SK-N-SH (cell line): ENCODE measurements at regions not wholly inside any gene's neighbourhood (a gene's known extent, or its start where the extent isn't known, plus 50 kb on each side); places are given as distances from the start of the nearest gene placed in this dataset.

Source experiments
- CTCF ChIA-PET: fragments of 300-600, 350-600 bp; formaldehyde crosslinking; extraction: SDS; loops from one replicate; lab custom pipeline; 2021; lab: Yijun Ruan, JAX
- POLR2A ChIA-PET: fragments of 350-600 bp; sonication (Branson Sonifier 250); formaldehyde crosslinking; extraction: SDS; loops from one replicate; lab custom pipeline; 2020; ENCODE audit warnings: antibody characterized with exemption, inconsistent platforms; lab: Yijun Ruan, JAX
- DNase-seq: peaks from one replicate; pipeline ENCODE4 v3.0.0; 2012
- H2AFZ ChIP-seq: fragments of 200-600 bp; sonication (generic); 2 replicates; pipeline ENCODE4 v1.8.1; 2016; ENCODE audit warnings: antibody characterized with exemption, mild to moderate bottlenecking, low read depth
- H3F3A ChIP-seq: fragments of 200-600 bp; sonication (generic); replicated peaks from 2 replicates; pipeline ENCODE3; 2016; ENCODE audit warnings: antibody characterized with exemption, mild to moderate bottlenecking; ENCODE audit not compliant: insufficient read depth
- H3K27ac ChIP-seq, 2 experiments: fragments of 200-500 bp in 1 of 2; fragments of 200-600 bp in 1 of 2; sonication (Bioruptor generic) in 1 of 2; sonication (generic), shearing (Covaris generic) in 1 of 2; 2 replicates each; pipeline versions ENCODE4 v1.5.1 to v1.6.1; 2014 to 2016; ENCODE audit warnings: low read depth in 2 of 2, inconsistent platforms in 1 of 2, low read length in 1 of 2, mild to moderate bottlenecking in 1 of 2, mixed read lengths in 1 of 2
- H3K27me3 ChIP-seq: fragments of 200-600 bp; sonication (generic), shearing (Covaris generic); 2 replicates; pipeline ENCODE4 v1.6.1; 2016; ENCODE audit warnings: mixed run types; ENCODE audit not compliant: insufficient read depth
- H3K36me3 ChIP-seq, 2 experiments: fragments of 200-500 bp in 1 of 2; fragments of 200-600 bp in 1 of 2; sonication (Bioruptor generic) in 1 of 2; sonication (generic) in 1 of 2; replicated peaks in 1 of 2; 2 replicates each; pipeline versions ENCODE3 to v1.5.1; 2014 to 2016; ENCODE audit warnings: low read length in 1 of 2, mild to moderate bottlenecking in 1 of 2; ENCODE audit not compliant: insufficient read depth in 2 of 2, control insufficient read depth in 1 of 2
- H3K4me1 ChIP-seq, 2 experiments: fragments of 200-500 bp in 1 of 2; fragments of 200-600 bp in 1 of 2; sonication (Bioruptor generic) in 1 of 2; sonication (generic), shearing (Covaris generic) in 1 of 2; 2 replicates each; pipeline versions ENCODE4 v1.5.1 to v1.6.1; 2014 to 2016; ENCODE audit warnings: low read depth in 1 of 2, low read length in 1 of 2, mixed run types in 1 of 2; ENCODE audit not compliant: insufficient read depth in 2 of 2, control insufficient read depth in 1 of 2
- H3K4me2 ChIP-seq: fragments of 200-600 bp; sonication (generic), shearing (Covaris generic); 2 replicates; pipeline ENCODE4 v1.6.1; 2017; ENCODE audit warnings: mixed run types
- H3K4me3 ChIP-seq, 2 experiments: fragments of 200-500 bp in 1 of 2; fragments of 200-600 bp in 1 of 2; sonication (Bioruptor generic) in 1 of 2; sonication (generic), shearing (Covaris generic) in 1 of 2; 2 replicates each; pipeline versions ENCODE4 v1.5.1 to v1.8.1; 2014 to 2016; ENCODE audit warnings: low read depth in 2 of 2, inconsistent platforms in 1 of 2, low read length in 1 of 2, mild to moderate bottlenecking in 1 of 2, mixed read lengths in 1 of 2, moderate library complexity in 1 of 2
- H3K79me2 ChIP-seq: fragments of 200-600 bp; sonication (generic); 2 replicates; pipeline ENCODE4 v1.8.1; 2017; ENCODE audit warnings: mild to moderate bottlenecking; ENCODE audit not compliant: insufficient read depth
- H3K9ac ChIP-seq: fragments of 200-600 bp; sonication (generic); 2 replicates; pipeline ENCODE4 v1.6.1; 2017; ENCODE audit warnings: mixed run types
- H3K9me2 ChIP-seq: fragments of 200-600 bp; sonication (generic); 2 replicates; pipeline ENCODE4 v1.6.1; 2017; ENCODE audit warnings: mixed run types
- H3K9me3 ChIP-seq: fragments of 200-600 bp; sonication (generic); 2 replicates; pipeline ENCODE4 v1.6.1; 2017; ENCODE audit warnings: mixed run types, mild to moderate bottlenecking, moderate library complexity
- H4K20me1 ChIP-seq: fragments of 200-600 bp; sonication (generic); 2 replicates; pipeline ENCODE4 v1.6.1; 2017; ENCODE audit warnings: mild to moderate bottlenecking, mixed run types; ENCODE audit not compliant: insufficient read depth
- CHD2 ChIP-seq: fragments of 150-350 bp; IDR thresholded peaks from 2 replicates; pipeline ENCODE4 v1.6.1; 2018; ENCODE audit warnings: low read length; ENCODE audit not compliant: partially characterized antibody
- EZH2phosphoT487 ChIP-seq: fragments of 200-600 bp; sonication (generic); IDR thresholded peaks from 2 replicates; pipeline ENCODE4 v1.6.1; 2017; ENCODE audit warnings: low read depth, mixed run types, mild to moderate bottlenecking, antibody characterized with exemption, moderate library complexity, borderline replicate concordance
- FOSL2 ChIP-seq: IDR thresholded peaks from 2 replicates; pipeline ENCODE4 v1.4.0; 2012; ENCODE audit warnings: low read depth, mild to moderate bottlenecking, moderate library complexity, borderline replicate concordance
- FOXJ3 ChIP-seq: sonication (generic); formaldehyde crosslinking; IDR thresholded peaks from 2 replicates; pipeline ENCODE4 v1.5.1; 2020; ENCODE audit warnings: mild to moderate bottlenecking, missing genetic modification reagents
- FOXM1 ChIP-seq: IDR thresholded peaks from 2 replicates; pipeline ENCODE4 v1.4.0; 2012; ENCODE audit warnings: low read depth, mild to moderate bottlenecking
- GABPA ChIP-seq: IDR thresholded peaks from 2 replicates; pipeline ENCODE4 v1.4.0; 2012; ENCODE audit warnings: low read depth, mild to moderate bottlenecking
- JUND ChIP-seq: IDR thresholded peaks from 2 replicates; pipeline ENCODE4 v1.4.0; 2012
- MEF2A ChIP-seq: IDR thresholded peaks from 2 replicates; pipeline ENCODE4 v1.4.0; 2012; ENCODE audit warnings: low read depth, borderline replicate concordance
- MXI1 ChIP-seq: IDR thresholded peaks from 2 replicates; pipeline ENCODE4 v1.6.1; 2012; ENCODE audit warnings: mild to moderate bottlenecking, low read depth, low read length, improper control_type of control experiment
- NFIC ChIP-seq: IDR thresholded peaks from 2 replicates; pipeline ENCODE4 v1.4.0; 2012; ENCODE audit warnings: borderline replicate concordance
- NRF1 ChIP-seq: IDR thresholded peaks from 2 replicates; pipeline ENCODE4 v1.6.1; 2012; ENCODE audit warnings: low read depth, mild to moderate bottlenecking, low read length
- PBX3 ChIP-seq: IDR thresholded peaks from 2 replicates; pipeline ENCODE4; 2012
- POLR2AphosphoS5 ChIP-seq: IDR thresholded peaks from 2 replicates; pipeline ENCODE4 v1.6.1; 2012; ENCODE audit warnings: low read depth, low read length
- RAD21 ChIP-seq: IDR thresholded peaks from 2 replicates; pipeline ENCODE4 v1.6.1; 2012; ENCODE audit warnings: mild to moderate bottlenecking, low read length
- RCOR1 ChIP-seq: fragments of 150-350 bp; IDR thresholded peaks from 2 replicates; pipeline ENCODE4 v1.6.1; 2017; ENCODE audit warnings: antibody characterized with exemption, low read length
- RFX5 ChIP-seq: IDR thresholded peaks from 2 replicates; pipeline ENCODE4 v1.6.1; 2012; ENCODE audit warnings: mild to moderate bottlenecking, improper control_type of control experiment, low read length
- SIN3A ChIP-seq: IDR thresholded peaks from 2 replicates; pipeline ENCODE4 v1.6.1; 2012; ENCODE audit warnings: low read depth, mild to moderate bottlenecking, low read length, moderate library complexity, borderline replicate concordance
- SMC3 ChIP-seq: IDR thresholded peaks from 2 replicates; pipeline ENCODE4 v1.6.1; 2012; ENCODE audit warnings: low read depth, low read length, improper control_type of control experiment
- TAF1 ChIP-seq: IDR thresholded peaks from 2 replicates; pipeline ENCODE4 v1.6.1; 2012; ENCODE audit warnings: low read depth, mild to moderate bottlenecking, low read length, moderate library complexity, borderline replicate concordance
- TEAD4 ChIP-seq: IDR thresholded peaks from 2 replicates; pipeline ENCODE4 v1.4.0; 2012; ENCODE audit warnings: mild to moderate bottlenecking, borderline replicate concordance; ENCODE audit not compliant: insufficient read depth
- YY1 ChIP-seq: IDR thresholded peaks from 2 replicates; pipeline ENCODE4 v1.4.0; 2012; ENCODE audit warnings: low read depth, mild to moderate bottlenecking
- WGBS: methylation state at CpG from one replicate; pipeline ENCODE4 v1.1.6; 2017; ENCODE audit warnings: low lambda C conversion rate; 5-methylcytosine and 5-hydroxymethylcytosine counted together
- TF ChIP-seq, protein P1 (sequence below): IDR thresholded peaks from 2 replicates; pipeline ENCODE4 v1.4.0; 2012; ENCODE audit warnings: low read depth, borderline replicate concordance
- TF ChIP-seq, protein P2 (sequence below): fragments of 200-600 bp; sonication (generic); IDR thresholded peaks from 2 replicates; pipeline ENCODE4 v1.6.1; 2017; ENCODE audit warnings: antibody characterized with exemption, mild to moderate bottlenecking, moderate library complexity
- TF ChIP-seq, protein P3 (sequence below): fragments of 150-350 bp; IDR thresholded peaks from 2 replicates; pipeline ENCODE4 v1.6.1; 2017; ENCODE audit warnings: antibody characterized with exemption, low read length, low read depth, borderline replicate concordance

DNA sequence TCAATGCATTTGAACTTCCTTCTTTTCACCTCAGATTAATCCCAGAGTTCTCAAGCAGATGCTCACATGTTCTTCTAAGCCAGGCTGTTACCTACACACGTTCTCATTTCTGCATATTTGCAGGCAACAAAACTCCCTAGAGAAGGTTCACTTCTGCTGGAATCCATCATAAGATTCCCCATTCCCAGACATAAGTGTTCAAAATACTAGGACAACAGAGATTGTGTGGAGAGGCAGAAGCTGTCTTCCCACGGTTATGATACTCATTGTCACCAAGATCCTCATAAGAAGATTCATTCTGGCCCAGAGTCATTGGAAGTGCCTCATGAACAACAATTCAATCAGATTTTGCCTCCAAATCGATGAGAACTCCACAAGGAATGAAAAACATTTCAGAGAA is 931.6 kb upstream of the MIR17HG start:
- DNase-seq: no peak
- Histone ChIP-seq H2AFZ (peak overlapping the region; percentile 67; the same call in 1 of the 2 replicates), H3K4me2 (peak overlapping the region; percentile 50; the same call in 1 of the 2 replicates), H3F3A (peaks cover 22% of the 10 kb centered on the region), H3K27me3 (no peaks in the 10 kb centered on the region), H4K20me1 (no peaks in the 10 kb centered on the region), H3K4me1 (peaks cover 0 to 28% of the 10 kb centered on the region in 2 experiments; a peak in 3 of 4 replicates), H3K9me3 (no peaks in the 10 kb centered on the region), H3K79me2 (no peaks in the 10 kb centered on the region), H3K9me2 (no peaks in the 10 kb centered on the region), H3K4me3 (no peak overlapping the region), H3K36me3 (no peaks in the 10 kb centered on the region), H3K9ac (peak overlapping the region; percentile 9; the same call in 1 of the 2 replicates), H3K27ac (peak overlapping the region; percentile 74 to 81)
- ChIA-PET CTCF (no interaction called here), POLR2A (interaction anchor here (0.7 kb wide), 1 partner anchor 472 kb away, joined by 3 read pairs; no protein-coding TSS in a partner anchor)
- 74% methylated on average over 3 of the region's 3 CpGs for WGBS
- TF ChIP-seq RAD21 (no peak), FOXM1 (no peak), SIN3A (no peak)

DNA sequence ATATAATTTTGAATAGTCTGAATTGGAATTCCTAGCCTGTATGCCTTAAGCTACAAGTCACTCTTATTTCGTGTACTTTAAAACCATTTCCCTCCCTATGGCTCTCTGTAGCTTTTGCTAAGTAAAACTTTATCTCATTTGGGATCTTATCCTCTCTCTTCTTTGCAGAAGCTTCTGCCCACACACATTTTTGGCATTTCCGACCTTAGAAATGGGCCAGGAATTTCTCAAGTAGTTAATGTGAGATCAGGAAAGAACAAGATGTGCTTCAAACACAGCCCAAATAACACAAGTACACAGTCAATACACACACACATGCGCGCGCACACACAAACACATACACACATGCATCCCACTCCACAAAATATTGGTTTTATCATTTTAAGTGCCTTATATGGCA is 931.0 kb upstream of the MIR17HG start:
- Histone ChIP-seq H3K4me1 (peaks cover 0 to 28% of the 10 kb centered on the region in 2 experiments; a peak in 3 of 4 replicates), H3K79me2 (no peaks in the 10 kb centered on the region), H4K20me1 (no peaks in the 10 kb centered on the region), H3K27ac (peak overlapping the region; percentile 74 to 81; a peak in 3 of 4 replicates), H3K9me2 (no peaks in the 10 kb centered on the region), H3K27me3 (no peaks in the 10 kb centered on the region), H3K4me2 (peak overlapping the region; percentile 58), H2AFZ (peak overlapping the region; percentile 59; the same call in 1 of the 2 replicates), H3K9me3 (no peaks in the 10 kb centered on the region), H3K36me3 (no peaks in the 10 kb centered on the region), H3K9ac (no peak overlapping the region), H3F3A (peaks cover 22% of the 10 kb centered on the region), H3K4me3 (no peak overlapping the region)
- ChIA-PET POLR2A (interaction anchor here (0.7 kb wide), 1 partner anchor 472 kb away, joined by 3 read pairs; no protein-coding TSS in a partner anchor), CTCF (no interaction called here)
- whole genome bisulfite sequencing: 62% methylated on average over 5 of the region's 5 CpGs
- DNase-seq: no peak
- no peak for TF ChIP-seq TAF1
- TF ChIP-seq JUND: peak; percentile 63
- TF ChIP-seq, protein P1, sequence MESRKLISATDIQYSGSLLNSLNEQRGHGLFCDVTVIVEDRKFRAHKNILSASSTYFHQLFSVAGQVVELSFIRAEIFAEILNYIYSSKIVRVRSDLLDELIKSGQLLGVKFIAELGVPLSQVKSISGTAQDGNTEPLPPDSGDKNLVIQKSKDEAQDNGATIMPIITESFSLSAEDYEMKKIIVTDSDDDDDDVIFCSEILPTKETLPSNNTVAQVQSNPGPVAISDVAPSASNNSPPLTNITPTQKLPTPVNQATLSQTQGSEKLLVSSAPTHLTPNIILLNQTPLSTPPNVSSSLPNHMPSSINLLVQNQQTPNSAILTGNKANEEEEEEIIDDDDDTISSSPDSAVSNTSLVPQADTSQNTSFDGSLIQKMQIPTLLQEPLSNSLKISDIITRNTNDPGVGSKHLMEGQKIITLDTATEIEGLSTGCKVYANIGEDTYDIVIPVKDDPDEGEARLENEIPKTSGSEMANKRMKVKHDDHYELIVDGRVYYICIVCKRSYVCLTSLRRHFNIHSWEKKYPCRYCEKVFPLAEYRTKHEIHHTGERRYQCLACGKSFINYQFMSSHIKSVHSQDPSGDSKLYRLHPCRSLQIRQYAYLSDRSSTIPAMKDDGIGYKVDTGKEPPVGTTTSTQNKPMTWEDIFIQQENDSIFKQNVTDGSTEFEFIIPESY: no peak
- TF ChIP-seq, protein P2, sequence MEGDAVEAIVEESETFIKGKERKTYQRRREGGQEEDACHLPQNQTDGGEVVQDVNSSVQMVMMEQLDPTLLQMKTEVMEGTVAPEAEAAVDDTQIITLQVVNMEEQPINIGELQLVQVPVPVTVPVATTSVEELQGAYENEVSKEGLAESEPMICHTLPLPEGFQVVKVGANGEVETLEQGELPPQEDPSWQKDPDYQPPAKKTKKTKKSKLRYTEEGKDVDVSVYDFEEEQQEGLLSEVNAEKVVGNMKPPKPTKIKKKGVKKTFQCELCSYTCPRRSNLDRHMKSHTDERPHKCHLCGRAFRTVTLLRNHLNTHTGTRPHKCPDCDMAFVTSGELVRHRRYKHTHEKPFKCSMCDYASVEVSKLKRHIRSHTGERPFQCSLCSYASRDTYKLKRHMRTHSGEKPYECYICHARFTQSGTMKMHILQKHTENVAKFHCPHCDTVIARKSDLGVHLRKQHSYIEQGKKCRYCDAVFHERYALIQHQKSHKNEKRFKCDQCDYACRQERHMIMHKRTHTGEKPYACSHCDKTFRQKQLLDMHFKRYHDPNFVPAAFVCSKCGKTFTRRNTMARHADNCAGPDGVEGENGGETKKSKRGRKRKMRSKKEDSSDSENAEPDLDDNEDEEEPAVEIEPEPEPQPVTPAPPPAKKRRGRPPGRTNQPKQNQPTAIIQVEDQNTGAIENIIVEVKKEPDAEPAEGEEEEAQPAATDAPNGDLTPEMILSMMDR: no peak
- TF ChIP-seq PBX3: peak; percentile 45
- no peak; the same call in 1 of the 2 replicates for TF ChIP-seq FOXM1
- no peak for TF ChIP-seq SMC3
- TF ChIP-seq GABPA: no peak
- TF ChIP-seq FOXJ3: no peak
- TF ChIP-seq NFIC: peak; percentile 62
- TF ChIP-seq RFX5: no peak
- no peak for TF ChIP-seq EZH2phosphoT487
- no peak for TF ChIP-seq RCOR1
- TF ChIP-seq TEAD4: peak; percentile 82
- TF ChIP-seq, protein P3, sequence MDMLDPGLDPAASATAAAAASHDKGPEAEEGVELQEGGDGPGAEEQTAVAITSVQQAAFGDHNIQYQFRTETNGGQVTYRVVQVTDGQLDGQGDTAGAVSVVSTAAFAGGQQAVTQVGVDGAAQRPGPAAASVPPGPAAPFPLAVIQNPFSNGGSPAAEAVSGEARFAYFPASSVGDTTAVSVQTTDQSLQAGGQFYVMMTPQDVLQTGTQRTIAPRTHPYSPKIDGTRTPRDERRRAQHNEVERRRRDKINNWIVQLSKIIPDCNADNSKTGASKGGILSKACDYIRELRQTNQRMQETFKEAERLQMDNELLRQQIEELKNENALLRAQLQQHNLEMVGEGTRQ: no peak
- no peak for TF ChIP-seq MEF2A
- TF ChIP-seq YY1: no peak
- no peak for TF ChIP-seq POLR2AphosphoS5
- no peak for TF ChIP-seq CHD2
- peak; percentile 39; the same call in 1 of the 2 replicates for TF ChIP-seq FOSL2
- no peak for TF ChIP-seq MXI1
- TF ChIP-seq NRF1: no peak
